Left ventricle myocardium inferior (tissue), 1 donor: ENCODE measurements at regions not wholly inside any gene's neighbourhood (a gene's known extent, or its start where the extent isn't known, plus 50 kb on each side); places are given as distances from the start of the nearest gene placed in this dataset.

Source experiments
- DNase-seq: peaks from one replicate; pipeline ENCODE4 v3.0.0-alpha.2; 2020
- H3K27ac ChIP-seq: fragments of 200-600 bp; replicated peaks from 2 replicates; pipeline ENCODE4 v1.8.0; 2021
- H3K27me3 ChIP-seq: fragments of 200-600 bp; 2 replicates; pipeline ENCODE4 v1.8.0; 2021; ENCODE audit warnings: low read depth
- H3K36me3 ChIP-seq: fragments of 200-600 bp; 2 replicates; pipeline ENCODE4 v1.8.0; 2021
- H3K4me1 ChIP-seq: fragments of 200-600 bp; 2 replicates; pipeline ENCODE4 v1.8.0; 2021
- H3K4me3 ChIP-seq: fragments of 200-600 bp; 2 replicates; pipeline ENCODE4 v1.8.0; 2021; ENCODE audit warnings: mild to moderate bottlenecking, moderate library complexity
- H3K9me3 ChIP-seq: fragments of 200-600 bp; replicated peaks from 2 replicates; pipeline ENCODE4 v1.8.0; 2021
- intact Hi-C: fragments of 100-400 bp; cut with micrococcal nuclease; formaldehyde crosslinking; loops from one replicate; pipeline ENCODE4 v1.11.0; 2022
- TF ChIP-seq, protein P1 (sequence below): fragments of 200-600 bp; IDR thresholded peaks from 2 replicates; pipeline ENCODE4 v1.8.0; 2021; ENCODE audit warnings: antibody characterized with exemption, mild to moderate bottlenecking, borderline replicate concordance
- donor health status: DM: no; HTN: yes; CAD: no; lungs with severe emphysema.

- TF ChIP-seq, protein P1, sequence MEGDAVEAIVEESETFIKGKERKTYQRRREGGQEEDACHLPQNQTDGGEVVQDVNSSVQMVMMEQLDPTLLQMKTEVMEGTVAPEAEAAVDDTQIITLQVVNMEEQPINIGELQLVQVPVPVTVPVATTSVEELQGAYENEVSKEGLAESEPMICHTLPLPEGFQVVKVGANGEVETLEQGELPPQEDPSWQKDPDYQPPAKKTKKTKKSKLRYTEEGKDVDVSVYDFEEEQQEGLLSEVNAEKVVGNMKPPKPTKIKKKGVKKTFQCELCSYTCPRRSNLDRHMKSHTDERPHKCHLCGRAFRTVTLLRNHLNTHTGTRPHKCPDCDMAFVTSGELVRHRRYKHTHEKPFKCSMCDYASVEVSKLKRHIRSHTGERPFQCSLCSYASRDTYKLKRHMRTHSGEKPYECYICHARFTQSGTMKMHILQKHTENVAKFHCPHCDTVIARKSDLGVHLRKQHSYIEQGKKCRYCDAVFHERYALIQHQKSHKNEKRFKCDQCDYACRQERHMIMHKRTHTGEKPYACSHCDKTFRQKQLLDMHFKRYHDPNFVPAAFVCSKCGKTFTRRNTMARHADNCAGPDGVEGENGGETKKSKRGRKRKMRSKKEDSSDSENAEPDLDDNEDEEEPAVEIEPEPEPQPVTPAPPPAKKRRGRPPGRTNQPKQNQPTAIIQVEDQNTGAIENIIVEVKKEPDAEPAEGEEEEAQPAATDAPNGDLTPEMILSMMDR = no peak
- Histone ChIP-seq H3K27me3 (no peaks in the 10 kb centered on the region), H3K36me3 (no peaks in the 10 kb centered on the region), H3K9me3 (no peaks in the 10 kb centered on the region), H3K4me3 (no peak overlapping the region), H3K4me1 (no peaks in the 10 kb centered on the region), H3K27ac (no peak overlapping the region)
- intact Hi-C loops = no loop called here
- DNase-seq = no peak
Observed at GRCh38 chr18:56332371-56332770, 306.0 kb downstream of the TXNL1 start.

DNA sequence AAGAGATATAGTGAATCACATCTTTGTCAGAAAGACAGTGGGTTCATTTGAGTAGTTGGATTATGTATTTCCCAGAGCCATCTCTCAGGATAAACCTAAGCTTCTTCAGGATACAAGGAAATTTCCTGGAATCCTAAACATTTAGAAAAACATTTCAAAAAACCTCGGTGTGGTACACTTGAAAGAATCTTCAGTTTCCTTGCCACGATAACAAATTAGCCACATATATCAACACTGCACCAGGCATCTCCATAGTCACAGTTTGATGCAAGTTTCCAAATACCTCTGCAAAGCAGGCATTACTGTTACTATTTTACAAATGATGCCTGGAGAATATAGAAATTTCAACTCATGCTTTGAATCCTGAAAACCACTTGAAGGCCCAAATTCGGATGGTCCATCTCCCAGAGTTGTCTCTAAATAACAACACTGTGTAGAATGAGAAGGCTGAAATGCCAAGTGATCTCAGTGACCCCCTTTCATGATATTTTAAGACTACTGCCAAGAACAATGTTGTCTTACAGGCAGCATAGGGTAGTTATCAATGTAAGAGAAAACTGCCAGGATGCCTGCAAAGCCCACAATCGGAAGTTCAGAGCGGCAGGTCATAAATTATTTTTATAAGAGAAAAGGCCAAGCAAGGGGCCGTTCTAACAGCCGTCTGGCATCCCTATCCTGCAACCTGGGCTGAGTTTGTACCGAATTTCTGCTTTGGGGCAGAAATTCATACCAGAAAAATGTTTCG is 307.9 kb downstream of the TXNL1 start:
- no peaks in the 10 kb centered on the region for H3K27me3 ChIP-seq
- H3K9me3 ChIP-seq = no peaks in the 10 kb centered on the region
- no peak overlapping the region for H3K27ac ChIP-seq
- TF ChIP-seq, protein P1 = no peak
- intact Hi-C loops = no loop called here
- H3K36me3 ChIP-seq = no peaks in the 10 kb centered on the region
- no peak overlapping the region for H3K4me3 ChIP-seq
- no peaks in the 10 kb centered on the region for H3K4me1 ChIP-seq
- DNase-seq = no peak

DNA sequence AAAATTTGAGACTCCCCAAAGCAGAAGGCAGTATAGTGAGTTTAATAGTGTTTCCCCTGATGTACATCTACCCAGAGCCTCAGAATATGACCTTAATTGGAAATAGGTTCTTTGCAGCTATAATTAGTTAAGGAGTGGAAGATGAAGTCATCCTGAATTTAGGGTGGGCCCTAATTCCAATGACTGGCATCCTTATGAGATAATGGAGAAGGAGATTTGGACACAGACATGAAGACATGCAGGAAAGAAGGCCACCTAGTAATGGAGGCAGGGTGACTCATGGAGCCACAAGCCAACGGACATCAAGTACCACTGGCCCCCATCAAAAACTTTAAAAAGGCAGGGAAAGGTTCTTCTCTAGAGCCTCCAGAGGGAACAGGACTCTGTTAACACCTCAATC is 308.9 kb downstream of the TXNL1 start:
- Histone ChIP-seq H3K27me3 (no peaks in the 10 kb centered on the region), H3K9me3 (no peaks in the 10 kb centered on the region), H3K27ac (no peak overlapping the region), H3K4me3 (no peak overlapping the region), H3K36me3 (no peaks in the 10 kb centered on the region), H3K4me1 (no peaks in the 10 kb centered on the region)
- no peak for DNase-seq
- TF ChIP-seq, protein P1 = no peak
- intact Hi-C loops = no loop called here

DNA sequence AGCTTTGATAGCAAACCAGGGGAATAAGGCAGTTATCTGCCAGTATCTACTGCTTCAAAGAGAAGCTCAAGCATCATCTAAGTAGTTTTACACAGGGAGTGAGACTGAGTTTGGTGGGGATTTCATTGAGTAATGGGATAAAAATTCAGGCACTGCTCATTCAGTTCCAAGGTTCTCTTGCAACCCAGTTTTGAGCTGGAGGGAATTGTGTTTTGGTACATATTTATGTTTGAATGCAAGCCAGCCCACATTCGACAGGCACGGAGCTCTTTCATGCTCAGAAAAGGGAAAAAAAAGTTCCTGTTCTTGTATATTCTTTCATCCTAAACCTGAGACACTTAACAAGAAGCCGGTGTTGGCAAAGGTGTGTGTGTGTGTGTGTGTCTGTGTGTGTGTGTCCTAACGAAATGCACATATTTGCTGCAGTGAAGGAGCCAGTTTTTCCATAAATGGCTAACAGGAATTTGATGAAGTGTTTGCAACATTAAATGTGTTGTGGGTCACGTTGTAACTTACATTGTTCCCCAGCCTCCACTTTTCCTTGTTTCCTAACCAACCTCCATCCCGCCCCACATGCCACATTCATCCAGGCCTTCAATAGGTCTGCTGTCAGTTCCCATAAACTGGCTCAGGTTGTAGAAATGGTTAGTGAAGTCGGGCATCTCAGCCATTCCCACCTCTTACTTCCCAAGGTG is 311.1 kb downstream of the TXNL1 start:
- intact Hi-C loops = no loop called here
- Histone ChIP-seq H3K4me1 (peaks cover 9% of the 10 kb centered on the region), H3K9me3 (no peaks in the 10 kb centered on the region), H3K27ac (no peak overlapping the region), H3K36me3 (no peaks in the 10 kb centered on the region), H3K4me3 (no peak overlapping the region), H3K27me3 (no peaks in the 10 kb centered on the region)
- TF ChIP-seq, protein P1 = no peak
- no peak for DNase-seq

GRCh38 chr18:56326336-56327072 is 311.9 kb downstream of the TXNL1 start:
- Histone ChIP-seq H3K4me1 (peaks cover 16% of the 10 kb centered on the region), H3K36me3 (no peaks in the 10 kb centered on the region), H3K4me3 (no peak overlapping the region), H3K9me3 (no peaks in the 10 kb centered on the region), H3K27me3 (no peaks in the 10 kb centered on the region), H3K27ac (no peak overlapping the region)
- TF ChIP-seq, protein P1 = no peak
- intact Hi-C loops = no loop called here
- DNase-seq = no peak
